ENCODE measurements at regions not wholly inside any gene's neighbourhood (a gene's known extent, or its start where the extent isn't known, plus 50 kb on each side); places are given as distances from the start of the nearest gene placed in this dataset.

DNA sequence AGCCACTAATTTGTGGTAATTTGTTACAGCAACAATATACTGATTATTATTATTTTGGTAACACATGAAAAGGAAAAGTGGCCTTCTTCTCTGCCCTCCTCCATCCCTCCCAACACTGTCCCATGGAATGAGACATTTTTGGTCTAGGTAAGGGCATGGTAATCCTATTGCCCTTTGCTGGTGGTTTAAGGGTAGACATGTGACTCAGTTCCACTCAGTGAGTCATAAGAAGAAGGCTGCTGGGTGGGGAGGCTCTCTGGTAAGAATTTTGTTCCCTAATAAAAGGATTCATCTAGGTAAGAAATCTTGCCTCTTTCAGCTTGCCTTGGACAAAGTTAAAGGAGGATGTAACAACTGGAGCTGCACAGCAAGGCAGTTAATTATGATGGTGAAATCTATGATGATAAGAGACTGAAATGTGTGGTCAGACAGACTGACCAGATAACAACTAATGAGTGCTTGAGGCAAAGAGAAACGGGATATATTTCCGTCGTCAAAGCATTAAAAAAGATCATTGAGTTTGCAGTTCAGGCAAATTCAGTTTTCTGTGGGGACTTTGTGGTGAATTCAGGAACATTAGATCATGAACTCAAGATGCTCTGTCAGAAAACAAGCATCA is 232.0 kb upstream of the KCNK2 start:
- TF ChIP-seq POLR2AphosphoS5 (IDR thresholded peaks at IDR 0.05; ENCODE audit: low read depth, low read length) (no peak), POLR2A (IDR thresholded peaks at IDR 0.05; ENCODE audit: low read depth, low read length) (no peak), TAF1 (IDR thresholded peaks at IDR 0.05; ENCODE audit: borderline replicate concordance, low read depth, low read length) (no peak)
